AG04449 (cell line): ENCODE measurements at regions not wholly inside any gene's neighbourhood (a gene's known extent, or its start where the extent isn't known, plus 50 kb on each side); places are given as distances from the start of the nearest gene placed in this dataset.

Experiments
- CTCF ChIA-PET: fragments of 350-600 bp; formaldehyde crosslinking; extraction: SDS; loops from one replicate; lab custom pipeline; 2021; ENCODE audit warnings: antibody characterized with exemption; lab: Yijun Ruan, JAX
- POLR2A ChIA-PET: fragments of 400-600, 350-600 bp; formaldehyde crosslinking; extraction: SDS; loops from one replicate; lab custom pipeline; 2020; ENCODE audit warnings: antibody characterized with exemption, inconsistent platforms; lab: Yijun Ruan, JAX
- DNase-seq: peaks from one replicate; pipeline ENCODE4 v3.0.0-alpha.2; 2010; ENCODE audit warnings: low read depth, low spot score
- H3K4me3 ChIP-seq: 2 replicates; pipeline ENCODE4 v1.5.1; 2011; ENCODE audit warnings: low read depth, mild to moderate bottlenecking, control low read depth, low read length
- CTCF ChIP-seq: IDR thresholded peaks from one replicate; pipeline ENCODE4 v1.5.1; 2011; ENCODE audit warnings: mild to moderate bottlenecking, moderate library complexity, low read length, control low read depth, inconsistent platforms; ENCODE audit not compliant: insufficient read depth; ENCODE audit errors: missing control alignments

- POLR2A ChIA-PET, result no interaction called here
- no peak for TF ChIP-seq CTCF
- CTCF ChIA-PET, result interaction anchor here (1.0 kb wide), 1 partner anchor 10 kb away, joined by 4 read pairs; no protein-coding TSS in a partner anchor
- no peak for DNase-seq
- no peak overlapping the region for H3K4me3 ChIP-seq
Observed at GRCh38 chr17:15085890-15086677, 179.0 kb downstream of the PMP22 start.

- CTCF ChIA-PET, result no interaction called here
- POLR2A ChIA-PET, result no interaction called here
- no peak for DNase-seq
- no peak for TF ChIP-seq CTCF
- no peak overlapping the region for H3K4me3 ChIP-seq
Observed at GRCh38 chr17:15083225-15083624, 181.9 kb downstream of the PMP22 start.

- no peak for DNase-seq
- ChIA-PET POLR2A (no interaction called here), CTCF (no interaction called here)
- TF ChIP-seq CTCF, result no peak
- no peak overlapping the region for H3K4me3 ChIP-seq
Observed at GRCh38 chr17:15081008-15081407, 184.1 kb downstream of the PMP22 start.

GRCh38 chr17:15078570-15078969 lies 186.6 kb downstream of the PMP22 start:
- no peak for DNase-seq
- POLR2A ChIA-PET, result no interaction called here
- CTCF ChIA-PET, result no interaction called here
- no peak overlapping the region for H3K4me3 ChIP-seq
- no peak for TF ChIP-seq CTCF

GRCh38 chr17:15076991-15077663 lies 188.0 kb downstream of the PMP22 start:
- no peak for TF ChIP-seq CTCF
- no peak for DNase-seq
- ChIA-PET CTCF (interaction anchor here (1.2 kb wide), 1 partner anchor 8 kb away, joined by 4 read pairs; no protein-coding TSS in a partner anchor), POLR2A (no interaction called here)
- H3K4me3 ChIP-seq, result no peak overlapping the region

- no peak for DNase-seq
- no peak overlapping the region for H3K4me3 ChIP-seq
- ChIA-PET CTCF (no interaction called here), POLR2A (no interaction called here)
- no peak for TF ChIP-seq CTCF
Observed at GRCh38 chr17:15051933-15052332, 213.2 kb downstream of the PMP22 start.
